B cell (primary cell): ENCODE measurements at regions not wholly inside any gene's neighbourhood (a gene's known extent, or its start where the extent isn't known, plus 50 kb on each side); places are given as distances from the start of the nearest gene placed in this dataset.
A peak's percentile ranks its signal among the peaks of the same experiment; 100 is the strongest.

ENCODE experiments used
- ATAC-seq: fragments of 200-7000 bp; cut with Tn5 transposase; one replicate; pipeline ENCODE4 v1.10.0; 2021; ENCODE audit warnings: low read depth, mild to moderate bottlenecking, moderate number of reproducible peaks, moderate library complexity
- CTCF ChIA-PET: fragments of 350-600 bp; sonication (Branson Sonifier 250); formaldehyde crosslinking; loops from one replicate; lab custom pipeline; 2021; ENCODE audit warnings: antibody characterized with exemption, inconsistent platforms; lab: Charles Lee
- POLR2A ChIA-PET: fragments of 350-600 bp; sonication (Branson Sonifier 250); formaldehyde crosslinking; loops from one replicate; lab custom pipeline; 2021; ENCODE audit warnings: antibody characterized with exemption; lab: Charles Lee
- DNase-seq: peaks from one replicate; pipeline ENCODE4 v3.0.0; 2013
- H2AFZ ChIP-seq: 2 replicates; pipeline ENCODE4 v1.6.1; 2012; ENCODE audit warnings: mild to moderate bottlenecking, low read depth, low read length; ENCODE audit not compliant: insufficient read depth, poor library complexity, severe bottlenecking
- H3K27ac ChIP-seq, 2 donors: 1 replicate in 1 of 2; 2 replicates in 1 of 2; pipeline ENCODE4 v1.5.1; 2012 to 2013; ENCODE audit warnings: low read length in 2 of 2, mild to moderate bottlenecking in 2 of 2, moderate library complexity in 1 of 2
- H3K27me3 ChIP-seq, 4 experiments: fragments of 200-600 bp in 1 of 4; sonication (generic) in 1 of 4; replicated peaks in 1 of 4; 1 replicate in 2 of 4; 2 replicates in 2 of 4; pipeline versions ENCODE4 v1.6.1 to v1.7.0; 2013 to 2016; ENCODE audit warnings: low read length in 3 of 4, mild to moderate bottlenecking in 2 of 4, mixed read lengths in 1 of 4, moderate library complexity in 1 of 4; ENCODE audit not compliant: insufficient read depth in 4 of 4, control insufficient read depth in 3 of 4; ENCODE audit errors: control extremely low read depth in 1 of 4
- H3K36me3 ChIP-seq, 2 experiments: replicated peaks in 1 of 2; 1 replicate in 1 of 2; 2 replicates in 1 of 2; pipeline versions ENCODE4 v1.6.1 to v1.7.1; 2013; ENCODE audit warnings: low read length in 1 of 2; ENCODE audit not compliant: insufficient read depth in 2 of 2, control insufficient read depth in 1 of 2; ENCODE audit errors: control extremely low read depth in 1 of 2, extremely low read depth in 1 of 2
- H3K4me1 ChIP-seq, 2 donors: fragments of 200-600 bp in 1 of 2; sonication (generic) in 1 of 2; 1 replicate in 1 of 2; 2 replicates in 1 of 2; pipeline versions ENCODE4 v1.5.1 to v1.6.1; 2013 to 2017; ENCODE audit warnings: low read length in 2 of 2; ENCODE audit not compliant: control insufficient read depth in 2 of 2, insufficient read depth in 2 of 2
- H3K4me2 ChIP-seq: replicated peaks from 2 replicates; pipeline ENCODE3; 2012; ENCODE audit warnings: mild to moderate bottlenecking, low read depth, low read length; ENCODE audit not compliant: poor library complexity, severe bottlenecking
- H3K4me3 ChIP-seq, 5 experiments: fragments of 200-600 bp in 1 of 5; sonication (generic) in 1 of 5; 1 replicate in 3 of 5; 2 replicates in 2 of 5; pipeline versions ENCODE4 v1.5.1 to v1.7.0; 2011 to 2016; ENCODE audit warnings: low read length in 4 of 5, mild to moderate bottlenecking in 4 of 5, low read depth in 2 of 5, control low read depth in 1 of 5, moderate library complexity in 1 of 5; ENCODE audit not compliant: insufficient read depth in 1 of 5; ENCODE audit errors: control extremely low read depth in 1 of 5, extremely low read depth in 1 of 5
- H3K79me2 ChIP-seq: fragments of 200-600 bp; sonication (generic); one replicate; pipeline ENCODE4 v1.6.0; 2016; ENCODE audit warnings: low read length; ENCODE audit not compliant: control insufficient read depth, insufficient read depth
- H3K9ac ChIP-seq: fragments of 200-600 bp; sonication (generic); 2 replicates; pipeline ENCODE4 v1.6.1; 2017; ENCODE audit warnings: mild to moderate bottlenecking, low read length, moderate library complexity
- H3K9me3 ChIP-seq, 3 donors: one replicate each; pipeline versions ENCODE4 v1.6.1 to v1.7.1; 2013; ENCODE audit warnings: low read length in 2 of 3; ENCODE audit not compliant: control insufficient read depth in 2 of 3, insufficient read depth in 1 of 3; ENCODE audit errors: control extremely low read depth in 1 of 3
- H4K20me1 ChIP-seq: 2 replicates; pipeline ENCODE4 v1.6.0; 2012; ENCODE audit warnings: mild to moderate bottlenecking, low read length; ENCODE audit not compliant: insufficient read depth, control insufficient read depth, poor library complexity, severe bottlenecking
- H3K27ac Mint-ChIP-seq: one replicate; pipeline ENCODE4 v1.8.0; 2021; ENCODE audit warnings: mixed read lengths
- H3K27me3 Mint-ChIP-seq: one replicate; pipeline ENCODE4 v1.8.0; 2021; ENCODE audit warnings: mixed read lengths
- H3K4me1 Mint-ChIP-seq: one replicate; pipeline ENCODE4 v1.8.0; 2021; ENCODE audit warnings: mixed read lengths
- H3K4me3 Mint-ChIP-seq: one replicate; pipeline ENCODE4 v1.8.0; 2021; ENCODE audit warnings: mixed read lengths
- H3K9me3 Mint-ChIP-seq: one replicate; pipeline ENCODE4 v1.8.0; 2022; ENCODE audit warnings: mixed read lengths; ENCODE audit not compliant: insufficient read depth
- EZH2 ChIP-seq: IDR thresholded peaks from 2 replicates; pipeline ENCODE4 v1.6.1; 2012; ENCODE audit warnings: borderline replicate concordance, low read depth, mild to moderate bottlenecking, moderate library complexity, low read length; ENCODE audit not compliant: insufficient read depth, poor library complexity, severe bottlenecking
- WGBS: methylation state at CpG from one replicate; pipeline ENCODE4 v1.1.5; 2013; ENCODE audit warnings: missing lambda C conversion rate; ENCODE audit not compliant: insufficient coverage; 5-methylcytosine and 5-hydroxymethylcytosine counted together
- intact Hi-C: fragments of 100-400 bp; cut with micrococcal nuclease; formaldehyde crosslinking; loops from one replicate; pipeline ENCODE4 v1.10.0; 2022
- TF ChIP-seq, protein P1 (sequence below): fragments of 200-600 bp; IDR thresholded peaks from one replicate; pipeline ENCODE4 v1.8.0; 2022; ENCODE audit warnings: antibody characterized with exemption, mild to moderate bottlenecking

DNA sequence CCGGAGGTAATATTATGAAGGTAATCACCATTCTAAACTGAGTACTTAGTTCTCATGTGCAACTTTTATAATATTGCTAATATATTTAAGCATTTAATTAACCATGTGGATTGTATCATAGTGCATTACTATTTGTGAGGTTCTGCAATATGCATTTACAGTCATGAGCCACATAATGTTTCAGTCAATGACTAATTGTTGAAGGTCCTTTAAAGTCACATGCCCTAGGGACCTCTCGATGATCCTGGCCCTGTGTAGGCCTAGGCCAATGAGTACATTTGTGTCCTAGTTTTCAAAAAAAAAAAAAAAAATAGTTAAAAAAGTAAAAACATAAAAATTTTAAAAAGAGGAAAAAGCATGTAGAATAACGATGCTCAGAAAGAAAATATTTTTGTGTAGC, 298.0 kb downstream of the DSEL start:
- no peak overlapping the region for H3K27ac ChIP-seq
- TF ChIP-seq, protein P1, sequence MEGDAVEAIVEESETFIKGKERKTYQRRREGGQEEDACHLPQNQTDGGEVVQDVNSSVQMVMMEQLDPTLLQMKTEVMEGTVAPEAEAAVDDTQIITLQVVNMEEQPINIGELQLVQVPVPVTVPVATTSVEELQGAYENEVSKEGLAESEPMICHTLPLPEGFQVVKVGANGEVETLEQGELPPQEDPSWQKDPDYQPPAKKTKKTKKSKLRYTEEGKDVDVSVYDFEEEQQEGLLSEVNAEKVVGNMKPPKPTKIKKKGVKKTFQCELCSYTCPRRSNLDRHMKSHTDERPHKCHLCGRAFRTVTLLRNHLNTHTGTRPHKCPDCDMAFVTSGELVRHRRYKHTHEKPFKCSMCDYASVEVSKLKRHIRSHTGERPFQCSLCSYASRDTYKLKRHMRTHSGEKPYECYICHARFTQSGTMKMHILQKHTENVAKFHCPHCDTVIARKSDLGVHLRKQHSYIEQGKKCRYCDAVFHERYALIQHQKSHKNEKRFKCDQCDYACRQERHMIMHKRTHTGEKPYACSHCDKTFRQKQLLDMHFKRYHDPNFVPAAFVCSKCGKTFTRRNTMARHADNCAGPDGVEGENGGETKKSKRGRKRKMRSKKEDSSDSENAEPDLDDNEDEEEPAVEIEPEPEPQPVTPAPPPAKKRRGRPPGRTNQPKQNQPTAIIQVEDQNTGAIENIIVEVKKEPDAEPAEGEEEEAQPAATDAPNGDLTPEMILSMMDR: no peak
- no peak for TF ChIP-seq EZH2
- Mint-ChIP-seq H3K27me3 (no peaks in the 10 kb centered on the region), H3K4me3 (no peak overlapping the region), H3K4me1 (no peaks in the 10 kb centered on the region), H3K9me3 (no peaks in the 10 kb centered on the region), H3K27ac (no peak overlapping the region)
- H3K4me1 ChIP-seq: no peaks in the 10 kb centered on the region
- ATAC-seq (no peak), DNase-seq (no peak)
- ChIA-PET CTCF (interaction anchor here (0.7 to 1.7 kb wide), 7 partner anchors 10 to 1444 kb away, joined by 3 to 7 read pairs (median 4); no protein-coding TSS in a partner anchor), POLR2A (no interaction called here)
- no peak overlapping the region for H3K9ac ChIP-seq
- no peaks in the 10 kb centered on the region for H3K27me3 ChIP-seq
- H3K36me3 ChIP-seq: no peaks in the 10 kb centered on the region
- H3K4me2 ChIP-seq: no peak overlapping the region
- no peaks in the 10 kb centered on the region for H3K79me2 ChIP-seq
- peaks cover 0 to 4% (median 0%) of the 10 kb centered on the region in 3 donors for H3K9me3 ChIP-seq
- H3K4me3 ChIP-seq: no peak overlapping the region
- no peaks in the 10 kb centered on the region for H4K20me1 ChIP-seq
- intact Hi-C loops: no loop called here
- WGBS: no CpG with 5 or more reads among the region's 3 CpGs
- no peak overlapping the region for H2AFZ ChIP-seq

DNA sequence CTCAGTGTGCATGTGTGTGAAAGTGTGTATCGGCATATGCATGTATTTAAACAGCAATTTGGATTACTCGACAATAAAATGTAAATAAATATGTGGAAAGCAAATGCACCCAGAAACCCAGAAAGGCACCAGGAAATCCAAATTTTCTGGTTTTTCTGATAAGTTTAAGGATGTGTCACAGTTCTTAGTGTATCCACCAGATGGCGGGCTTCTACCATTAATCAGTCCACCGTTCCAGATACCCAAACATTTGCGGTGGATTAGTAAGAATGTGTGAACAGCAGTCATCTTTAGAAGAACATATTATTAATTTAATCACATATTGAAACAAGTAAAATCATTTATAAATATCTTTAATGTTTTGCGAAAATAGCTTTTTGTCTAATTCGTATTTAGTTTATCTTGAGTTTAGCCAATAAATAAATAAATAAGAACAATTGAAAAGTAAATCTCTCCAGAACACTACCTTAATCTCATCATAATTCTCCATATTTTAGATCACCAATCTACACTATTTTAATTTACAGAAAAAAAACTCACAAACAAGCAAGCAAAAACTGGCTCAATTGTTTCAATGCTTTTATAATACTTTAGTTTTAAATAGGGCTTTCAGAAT, 298.9 kb downstream of the DSEL start:
- Histone ChIP-seq H3K36me3 (no peaks in the 10 kb centered on the region), H3K27me3 (no peaks in the 10 kb centered on the region), H3K79me2 (no peaks in the 10 kb centered on the region), H3K4me2 (no peak overlapping the region), H3K9me3 (peaks cover 0 to 4% (median 0%) of the 10 kb centered on the region in 3 donors), H4K20me1 (no peaks in the 10 kb centered on the region), H3K27ac (no peak overlapping the region), H2AFZ (no peak overlapping the region), H3K4me3 (no peak overlapping the region), H3K9ac (no peak overlapping the region), H3K4me1 (no peaks in the 10 kb centered on the region)
- H3K4me3 Mint-ChIP-seq: no peak overlapping the region
- no peaks in the 10 kb centered on the region for H3K9me3 Mint-ChIP-seq
- CTCF ChIA-PET: interaction anchor here (0.8 to 2.7 kb wide), 5 partner anchors 296 to 1445 kb away, joined by 3 to 30 read pairs (median 7); no protein-coding TSS in a partner anchor
- DNase-seq (peak; percentile 62), ATAC-seq (peak; percentile 53)
- no peaks in the 10 kb centered on the region for H3K4me1 Mint-ChIP-seq
- TF ChIP-seq, protein P1: peak; percentile 89
- no peak for TF ChIP-seq EZH2
- no CpG with 5 or more reads among the region's 7 CpGs for WGBS
- no peak overlapping the region for H3K27ac Mint-ChIP-seq
- H3K27me3 Mint-ChIP-seq: no peaks in the 10 kb centered on the region
- POLR2A ChIA-PET: no interaction called here
- intact Hi-C loops: loop anchor here (1.0 kb wide), 3 partner anchors 296 to 1443 kb away; no protein-coding TSS in a partner anchor
